Right ventricle myocardium superior (tissue), 1 donor: ENCODE measurements at regions not wholly inside any gene's neighbourhood (a gene's known extent, or its start where the extent isn't known, plus 50 kb on each side); places are given as distances from the start of the nearest gene placed in this dataset. TPM values are rescaled to one million over a fixed set of nuclear protein-coding genes. Genes with fewer than 3 reads are reported as not detected.

Experiments used
- ATAC-seq: fragments of 200-7000 bp; cut with Tn5 transposase; one replicate; pipeline ENCODE4 v1.9.1; 2020; ENCODE audit warnings: mild to moderate bottlenecking; ENCODE audit not compliant: poor library complexity
- DNase-seq: peaks from one replicate; pipeline ENCODE4 v3.0.0-alpha.2; 2020
- intact Hi-C: fragments of 100-400 bp; cut with DNase I; formaldehyde crosslinking; loops from one replicate; pipeline ENCODE4 v1.11.2; 2022
- microRNA-seq: library from miRNA; unstranded; fragments of <30 nt; microRNA quantifications from one replicate; pipeline ENCODE4 v1.2.0, GENCODE V29; 2020
- donor health status: DM: no; HTN: yes; CAD: no; lungs with severe emphysema.

DNA sequence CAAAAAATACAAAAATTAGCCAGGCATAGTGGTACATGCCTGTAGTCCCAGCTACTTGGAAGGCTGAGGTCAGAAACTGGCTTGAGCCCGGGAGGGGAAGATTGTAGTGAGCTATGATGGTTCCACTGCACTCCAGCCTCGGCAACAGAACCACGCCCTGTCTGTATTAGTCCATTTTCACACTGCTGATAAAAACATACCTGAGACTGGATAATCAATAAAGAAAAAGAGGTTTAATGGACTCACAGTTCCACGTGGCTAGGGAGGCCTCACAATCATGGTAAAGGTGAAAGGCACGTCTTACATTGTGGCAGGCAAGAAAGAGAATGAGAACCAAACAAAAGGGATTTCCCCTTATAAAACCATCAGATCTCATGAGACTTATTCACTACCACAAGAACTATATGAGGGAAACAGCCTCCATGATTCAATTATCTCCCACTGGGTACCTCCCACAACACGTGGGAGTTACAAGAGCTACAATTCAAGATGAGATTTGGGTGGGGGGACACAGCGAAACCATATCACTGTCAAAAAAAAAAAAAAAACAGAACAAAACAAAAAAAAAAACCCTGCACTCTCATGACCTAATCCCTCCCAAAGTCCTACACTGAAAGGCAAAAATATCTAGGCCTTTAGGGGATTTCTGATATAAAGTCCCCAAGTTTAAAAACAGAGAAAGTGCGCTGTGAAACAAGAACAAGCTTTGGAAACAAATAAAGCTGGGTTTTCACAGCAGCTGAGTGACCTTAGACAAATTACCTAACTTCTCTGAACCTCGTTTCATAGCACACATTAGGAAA lies 224.7 kb downstream of the IGSF11 start:
- ATAC-seq (no peak), DNase-seq (no peak)
- intact Hi-C loops, result no loop called here

DNA sequence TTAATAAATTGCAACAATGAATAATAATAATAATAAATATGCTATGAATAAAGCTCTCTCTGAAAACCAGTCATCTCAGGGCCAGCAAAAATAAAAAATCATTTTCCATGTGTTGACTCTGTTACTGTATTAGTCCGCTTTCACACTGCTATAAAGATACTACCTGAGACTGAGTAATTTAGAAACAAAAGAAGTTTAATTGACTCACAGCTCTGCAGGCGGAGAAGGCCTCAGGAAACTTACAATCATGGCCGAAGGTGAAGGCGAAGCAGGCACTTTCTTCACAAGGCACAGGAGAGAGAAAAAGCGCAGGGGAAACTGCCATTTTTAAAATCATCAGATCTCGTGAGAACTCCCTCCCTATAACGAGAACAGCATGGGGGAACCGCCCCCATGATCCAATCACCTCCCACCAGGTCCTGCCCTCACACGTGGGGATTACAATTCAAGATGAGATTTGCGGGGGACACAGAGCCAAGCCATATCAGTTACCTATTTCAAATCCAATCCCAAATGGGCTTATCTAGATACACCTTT lies 224.1 kb downstream of the IGSF11 start:
- intact Hi-C loops, result no loop called here
- no peak for ATAC-seq

GRCh38 chr3:118811236-118811732 lies 223.4 kb downstream of the IGSF11 start:
- no peak for ATAC-seq
- intact Hi-C loops, result no loop called here

More for the DNA sequence above, 224.1 kb downstream of the IGSF11 start:
- DNase-seq, result no peak

DNA sequence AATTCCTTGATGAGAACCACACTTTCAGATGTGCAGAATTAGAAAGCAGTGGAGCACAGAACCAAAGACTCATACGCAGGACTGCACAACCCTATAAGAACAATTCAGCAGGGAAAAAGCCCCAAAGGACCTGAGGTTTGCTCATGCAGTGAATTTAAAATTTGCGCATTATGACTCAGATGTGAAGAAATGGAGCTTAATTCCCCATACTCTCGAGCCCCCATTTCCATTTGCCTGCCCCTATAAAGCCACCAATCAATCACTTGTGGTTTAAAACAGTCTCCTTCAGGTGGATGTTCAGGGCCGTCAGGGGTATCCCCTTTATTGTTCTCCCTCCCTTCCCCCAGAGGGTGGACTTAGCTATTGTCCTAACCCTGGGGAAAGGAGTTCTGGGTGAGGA lies 221.2 kb downstream of the IGSF11 start:
- ATAC-seq, result no peak
- intact Hi-C loops, result no loop called here
- DNase-seq, result no peak

More at GRCh38 chr3:118811236-118811732, 223.4 kb downstream of the IGSF11 start:
- DNase-seq, result no peak

GRCh38 chr3:118817748-118818165 lies 216.9 kb downstream of the IGSF11 start:
- intact Hi-C loops, result no loop called here
- ATAC-seq, result peak; percentile 68
- no peak for DNase-seq

GRCh38 chr3:118818386-118818785 lies 216.3 kb downstream of the IGSF11 start:
- intact Hi-C loops, result no loop called here
- ATAC-seq (no peak), DNase-seq (no peak)

- DNase-seq (no peak), ATAC-seq (no peak)
- intact Hi-C loops, result no loop called here
These were observed 211.0 kb downstream of the IGSF11 start for GRCh38 chr3:118823626-118824025.

DNA sequence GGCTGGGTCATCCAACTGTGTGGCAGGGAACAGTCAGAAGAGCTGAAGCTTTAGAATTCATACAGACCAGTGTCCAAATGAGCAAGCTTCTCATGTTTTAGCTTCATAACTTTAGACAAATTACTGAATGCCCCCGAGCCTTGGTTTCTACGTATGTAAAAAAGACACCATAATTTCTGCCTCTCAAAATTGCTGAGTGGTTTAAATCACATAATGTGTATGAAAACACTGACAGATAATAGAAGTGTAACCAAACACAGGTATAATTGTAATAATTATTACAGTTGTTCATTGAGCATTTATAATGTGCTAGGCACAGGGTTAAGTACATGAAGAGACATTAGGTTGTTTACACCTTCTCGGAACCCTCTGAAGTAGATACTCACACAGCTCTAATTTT lies 207.2 kb downstream of the IGSF11 start:
- DNase-seq (no peak), ATAC-seq (no peak)
- intact Hi-C loops, result no loop called here

DNA sequence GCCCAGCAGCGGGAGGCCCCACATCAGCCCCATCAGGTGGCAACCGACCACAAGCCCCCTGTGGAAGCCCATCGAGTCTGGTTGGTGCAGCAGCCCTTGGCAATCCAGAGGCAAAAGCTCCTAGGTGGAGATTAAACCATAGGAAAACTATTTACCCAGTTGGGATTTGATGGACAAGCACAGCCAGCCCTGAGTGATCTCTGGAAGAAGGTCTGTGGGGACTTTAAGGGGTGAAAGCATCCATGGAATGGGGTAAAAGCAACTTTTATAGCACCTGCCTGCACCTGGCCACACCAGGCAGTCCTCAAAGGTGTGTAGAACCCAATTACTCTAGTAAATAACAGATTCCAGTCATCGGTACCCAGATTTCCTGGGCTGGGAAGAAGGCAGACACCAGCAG lies 206.3 kb downstream of the IGSF11 start:
- no peak for DNase-seq
- no peak for ATAC-seq
- intact Hi-C loops, result no loop called here

GRCh38 chr3:118833075-118833474 lies 201.6 kb downstream of the IGSF11 start:
- DNase-seq (no peak), ATAC-seq (no peak)
- intact Hi-C loops, result no loop called here

- intact Hi-C loops, result no loop called here
- ATAC-seq (no peak), DNase-seq (no peak)
These were observed 195.8 kb downstream of the IGSF11 start for GRCh38 chr3:118838871-118839270.

GRCh38 chr3:118842147-118842863 lies 192.3 kb downstream of the IGSF11 start:
- DNase-seq (no peak), ATAC-seq (no peak)
- intact Hi-C loops, result no loop called here

DNA sequence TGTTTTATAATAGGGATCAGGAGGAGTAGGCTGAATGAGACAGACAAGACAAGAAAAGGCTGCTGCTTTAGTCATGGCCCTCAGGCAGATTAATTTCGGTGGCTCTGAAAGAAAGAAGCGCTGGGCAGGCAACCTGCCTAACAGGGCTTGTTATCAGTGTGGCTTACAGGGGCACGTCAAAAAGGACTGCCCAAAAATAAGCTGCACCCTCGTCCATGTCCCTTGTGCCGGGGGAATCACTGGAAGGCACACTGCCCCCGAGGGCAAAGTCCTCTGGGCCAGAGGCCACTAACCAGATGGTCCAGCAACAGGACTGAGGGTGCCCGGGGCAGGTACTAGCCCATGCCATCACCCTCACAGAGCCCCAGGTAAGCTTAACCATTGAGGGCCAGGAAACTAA lies 188.5 kb downstream of the IGSF11 start:
- intact Hi-C loops, result no loop called here
- DNase-seq (no peak), ATAC-seq (no peak)

Small RNA genes lying in the stretch of these regions (microRNA-seq; reads per million reads assigned to microRNA genes)
- not detected for gene MIR4447
